Osteoblast (primary cell): ENCODE measurements at regions not wholly inside any gene's neighbourhood (a gene's known extent, or its start where the extent isn't known, plus 50 kb on each side); places are given as distances from the start of the nearest gene placed in this dataset.

Experiments
- DNase-seq: peaks from one replicate; pipeline ENCODE4 v3.0.0; 2011; ENCODE audit warnings: low spot score, mixed read lengths; ENCODE audit not compliant: insufficient read length; ENCODE audit errors: missing footprints
- H2AFZ ChIP-seq: 2 replicates; pipeline ENCODE4 v1.6.0; 2011; ENCODE audit warnings: mild to moderate bottlenecking, low read length
- H3K27ac ChIP-seq: 2 replicates; pipeline ENCODE4 v1.5.1; 2011; ENCODE audit warnings: mild to moderate bottlenecking, low read depth, low read length, moderate library complexity
- H3K27me3 ChIP-seq: 2 replicates; pipeline ENCODE4 v1.6.0; 2012; ENCODE audit warnings: mild to moderate bottlenecking, control low read depth, inconsistent platforms, low read length, moderate library complexity; ENCODE audit not compliant: insufficient read depth
- H3K36me3 ChIP-seq: 2 replicates; pipeline ENCODE4 v1.5.1; 2011; ENCODE audit warnings: mild to moderate bottlenecking, low read length, control low read depth, moderate library complexity; ENCODE audit not compliant: insufficient read depth
- H3K4me1 ChIP-seq: 2 replicates; pipeline ENCODE4 v1.5.1; 2011; ENCODE audit warnings: mild to moderate bottlenecking, low read length, control low read depth, moderate library complexity; ENCODE audit not compliant: insufficient read depth
- H3K4me2 ChIP-seq: 2 replicates; pipeline ENCODE4 v1.6.0; 2011; ENCODE audit warnings: mild to moderate bottlenecking, low read length; ENCODE audit not compliant: insufficient read depth
- H3K4me3 ChIP-seq: fragments of 200-600 bp; sonication (generic); 3 replicates; pipeline ENCODE4 v1.5.1; 2012; ENCODE audit warnings: mild to moderate bottlenecking, low read length, inconsistent platforms; ENCODE audit not compliant: insufficient read depth
- H3K79me2 ChIP-seq: 2 replicates; pipeline ENCODE4 v1.6.0; 2012; ENCODE audit warnings: mild to moderate bottlenecking, low read length, control low read depth, inconsistent platforms; ENCODE audit not compliant: insufficient read depth
- H3K9me3 ChIP-seq: 2 replicates; pipeline ENCODE4 v1.5.1; 2011; ENCODE audit warnings: low read depth, low read length, control low read depth
- H4K20me1 ChIP-seq: 2 replicates; pipeline ENCODE4 v1.6.0; 2012; ENCODE audit warnings: mild to moderate bottlenecking, low read length, control low read depth; ENCODE audit not compliant: insufficient read depth
- CTCF ChIP-seq: IDR thresholded peaks from 2 replicates; pipeline ENCODE4 v1.5.1; 2011; ENCODE audit warnings: mild to moderate bottlenecking, low read depth, low read length, moderate library complexity; ENCODE audit errors: extremely low read depth

DNA sequence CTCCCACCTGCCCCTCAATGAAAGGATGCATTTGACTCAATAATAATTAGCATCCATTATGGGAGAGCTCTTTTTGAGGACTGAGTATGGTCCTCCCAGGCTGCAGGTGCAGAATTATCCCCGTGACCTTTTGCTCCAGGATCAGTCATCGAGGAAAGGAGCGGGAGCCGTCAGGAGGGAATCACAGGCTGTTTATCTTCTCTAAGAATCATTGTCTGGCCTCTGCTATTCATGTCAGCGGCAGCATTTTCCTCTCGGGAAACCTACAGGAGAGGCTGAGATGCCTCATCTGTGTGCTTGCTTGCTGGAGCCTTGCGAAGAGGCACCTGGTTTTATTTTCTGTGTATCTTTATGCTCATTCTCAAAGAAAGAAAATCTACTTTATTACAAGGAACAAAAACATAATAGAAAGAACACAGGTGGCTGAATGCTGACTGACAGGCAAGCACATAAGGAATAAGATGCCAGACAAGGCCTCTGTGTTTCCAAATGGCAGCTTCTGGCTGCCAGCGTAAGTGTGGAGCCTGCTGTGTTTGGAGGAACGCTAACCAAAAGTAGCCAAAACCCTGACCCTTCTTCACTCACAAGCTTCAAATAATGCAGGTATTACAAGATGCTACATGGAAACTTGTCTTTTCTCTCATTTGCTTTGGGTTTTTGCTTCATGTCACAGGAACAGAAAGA, 539.1 kb upstream of the MARCKS start:
- Histone ChIP-seq H3K36me3 (no peaks in the 10 kb centered on the region), H3K27me3 (no peaks in the 10 kb centered on the region), H3K4me3 (no peak overlapping the region), H3K4me2 (no peak overlapping the region), H2AFZ (peak overlapping the region; percentile 79), H4K20me1 (no peaks in the 10 kb centered on the region), H3K27ac (no peak overlapping the region), H3K9me3 (no peaks in the 10 kb centered on the region), H3K4me1 (peaks cover 15% of the 10 kb centered on the region), H3K79me2 (no peaks in the 10 kb centered on the region)
- TF ChIP-seq CTCF: no peak
- DNase-seq: no peak

DNA sequence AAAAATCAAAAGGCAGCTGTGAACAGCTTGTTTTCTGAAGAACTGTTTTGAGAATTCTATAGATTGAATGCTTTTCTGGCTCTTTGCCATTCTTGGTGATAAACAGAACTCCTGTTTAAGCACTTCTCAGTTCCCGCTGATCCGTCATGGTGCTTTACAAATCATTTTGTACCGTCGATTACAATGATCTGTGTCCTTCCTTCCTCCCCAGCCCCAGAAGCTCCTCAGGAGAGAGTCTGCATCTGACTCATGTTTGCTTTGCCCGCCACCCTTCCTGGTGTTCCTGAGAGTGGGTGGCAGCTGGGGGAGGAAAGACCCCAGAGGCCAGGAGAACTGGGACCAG, 538.6 kb upstream of the MARCKS start:
- Histone ChIP-seq H3K4me3 (no peak overlapping the region), H3K79me2 (no peaks in the 10 kb centered on the region), H3K9me3 (no peaks in the 10 kb centered on the region), H3K27ac (no peak overlapping the region), H3K4me2 (peak overlapping the region; percentile 16), H3K36me3 (no peaks in the 10 kb centered on the region), H4K20me1 (no peaks in the 10 kb centered on the region), H3K4me1 (peaks cover 15% of the 10 kb centered on the region), H3K27me3 (no peaks in the 10 kb centered on the region), H2AFZ (peak overlapping the region; percentile 79)
- TF ChIP-seq CTCF: no peak
- DNase-seq: no peak

- no peak for TF ChIP-seq CTCF
- no peaks in the 10 kb centered on the region for H3K79me2 ChIP-seq
Measured at GRCh38 chr6:113320653-113321052, 536.5 kb upstream of the MARCKS start.

DNA sequence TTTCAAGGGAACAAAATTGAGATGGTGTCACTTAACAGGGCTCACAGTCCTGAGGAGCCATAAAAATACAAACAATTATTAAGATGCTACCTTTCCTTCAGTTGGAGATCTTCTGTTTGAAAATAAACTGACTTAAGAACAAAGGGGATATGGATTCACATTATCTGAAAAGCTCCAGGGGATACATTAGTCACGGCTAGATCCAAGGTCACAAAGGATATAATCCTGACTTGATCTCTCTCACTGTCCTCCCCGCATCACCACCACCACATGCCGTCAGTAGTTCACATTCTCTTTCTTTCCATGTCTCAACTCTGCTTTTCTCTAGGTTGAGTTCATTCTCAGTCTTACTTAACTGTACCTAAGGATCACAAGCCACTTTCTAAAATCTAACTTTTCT, 530.4 kb upstream of the MARCKS start:
- no peak for DNase-seq
- no peaks in the 10 kb centered on the region for H3K27me3 ChIP-seq
- no peak overlapping the region for H3K4me2 ChIP-seq
- H3K9me3 ChIP-seq: no peaks in the 10 kb centered on the region
- no peaks in the 10 kb centered on the region for H4K20me1 ChIP-seq
- no peaks in the 10 kb centered on the region for H3K36me3 ChIP-seq
- no peaks in the 10 kb centered on the region for H3K79me2 ChIP-seq
- H2AFZ ChIP-seq: no peak overlapping the region
- peaks cover 5% of the 10 kb centered on the region for H3K4me1 ChIP-seq
- no peak overlapping the region for H3K4me3 ChIP-seq
- no peak overlapping the region for H3K27ac ChIP-seq
- TF ChIP-seq CTCF: no peak

More at GRCh38 chr6:113320653-113321052, 536.5 kb upstream of the MARCKS start:
- H3K4me3 ChIP-seq: no peak overlapping the region
- DNase-seq: no peak
- H3K4me2 ChIP-seq: no peak overlapping the region
- no peak overlapping the region for H2AFZ ChIP-seq
- H3K9me3 ChIP-seq: no peaks in the 10 kb centered on the region
- H4K20me1 ChIP-seq: no peaks in the 10 kb centered on the region
- H3K27ac ChIP-seq: no peak overlapping the region
- peaks cover 3% of the 10 kb centered on the region for H3K4me1 ChIP-seq
- H3K27me3 ChIP-seq: no peaks in the 10 kb centered on the region
- H3K36me3 ChIP-seq: no peaks in the 10 kb centered on the region
